ENCODE measurements at regions not wholly inside any gene's neighbourhood (a gene's known extent, or its start where the extent isn't known, plus 50 kb on each side); places are given as distances from the start of the nearest gene placed in this dataset.

GRCh38 chr21:19713313-19713712 is 1284.9 kb upstream of the NCAM2 start:
- DNase-seq = no peak

- no peak for DNase-seq
Observed at GRCh38 chr21:19724081-19724480, 1274.1 kb upstream of the NCAM2 start.

- no peak for DNase-seq
Observed at GRCh38 chr21:19731251-19731650, 1267.0 kb upstream of the NCAM2 start.

- no peak for DNase-seq
Observed at GRCh38 chr21:19759836-19760235, 1238.4 kb upstream of the NCAM2 start.

GRCh38 chr21:19767546-19767945 is 1230.7 kb upstream of the NCAM2 start:
- DNase-seq = no peak

GRCh38 chr21:19771881-19772280 is 1226.3 kb upstream of the NCAM2 start:
- DNase-seq = no peak

GRCh38 chr21:19776076-19776475 is 1222.1 kb upstream of the NCAM2 start:
- no peak for DNase-seq

GRCh38 chr21:19781881-19782652 is 1216.1 kb upstream of the NCAM2 start:
- no peak for DNase-seq

- no peak for DNase-seq
Observed at GRCh38 chr21:19785941-19786340, 1212.3 kb upstream of the NCAM2 start.

GRCh38 chr21:19792004-19792403 is 1206.2 kb upstream of the NCAM2 start:
- DNase-seq = no peak

GRCh38 chr21:19807201-19807600 is 1191.0 kb upstream of the NCAM2 start:
- no peak for DNase-seq

GRCh38 chr21:19810779-19811178 is 1187.4 kb upstream of the NCAM2 start:
- DNase-seq = no peak

GRCh38 chr21:19830446-19830845 is 1167.8 kb upstream of the NCAM2 start:
- no peak for DNase-seq

GRCh38 chr21:19832551-19832950 is 1165.7 kb upstream of the NCAM2 start:
- no peak for DNase-seq

GRCh38 chr21:19833082-19833481 is 1165.1 kb upstream of the NCAM2 start:
- no peak for DNase-seq

GRCh38 chr21:19842601-19843000 is 1155.6 kb upstream of the NCAM2 start:
- no peak for DNase-seq

- no peak for DNase-seq
Observed at GRCh38 chr21:19844334-19844733, 1153.9 kb upstream of the NCAM2 start.

- DNase-seq = no peak
Observed at GRCh38 chr21:19850157-19850556, 1148.1 kb upstream of the NCAM2 start.

- DNase-seq = no peak
Observed at GRCh38 chr21:19853061-19853460, 1145.1 kb upstream of the NCAM2 start.

- no peak for DNase-seq
Observed at GRCh38 chr21:19853709-19854575, 1144.3 kb upstream of the NCAM2 start.

GRCh38 chr21:19855522-19855921 is 1142.7 kb upstream of the NCAM2 start:
- no peak for DNase-seq

GRCh38 chr21:19864476-19864875 is 1133.7 kb upstream of the NCAM2 start:
- no peak for DNase-seq

GRCh38 chr21:19870682-19871081 is 1127.5 kb upstream of the NCAM2 start:
- no peak for DNase-seq

GRCh38 chr21:19874521-19874920 is 1123.7 kb upstream of the NCAM2 start:
- no peak for DNase-seq

Data from activated CD4-positive, CD25-positive, alpha-beta regulatory T cell treated with anti-CD3 and anti-CD28 coated beads, Interleukin-2, amount 50 U/mL, for 72 hours (primary cell).